Spleen (tissue), 7 donors: ENCODE measurements at regions not wholly inside any gene's neighbourhood (a gene's known extent, or its start where the extent isn't known, plus 50 kb on each side); places are given as distances from the start of the nearest gene placed in this dataset.

Source experiments
- POLR2AphosphoS5 ChIP-seq, 3 donors: sonication (generic); formaldehyde crosslinking; IDR thresholded peaks; one replicate each; pipeline ENCODE4 v1.5.1; 2017; ENCODE audit warnings: antibody characterized with exemption in 3 of 3
- TF ChIP-seq, protein P1 (sequence below), 11 experiments: fragments of 200-600 bp in 7 of 11; fragments of 450-650 bp in 4 of 11; sonication (generic) in 4 of 11; IDR thresholded peaks in 8 of 11; conservative IDR thresholded peaks in 3 of 11; 1 replicate in 7 of 11; 2 replicates in 4 of 11; pipeline versions ENCODE4 v1.4.0 to v1.8.0; 2016 to 2021; ENCODE audit warnings: antibody characterized with exemption in 11 of 11, inconsistent platforms in 4 of 11, mild to moderate bottlenecking in 1 of 11
- donor health status: DM: no; HTN: no; CAD: no; lungs with moderate emphysema.
- donor health status: DM: no; HTN: no; CAD: no.
- donor health status: DM: no; HTN: no; CAD: no.

DNA sequence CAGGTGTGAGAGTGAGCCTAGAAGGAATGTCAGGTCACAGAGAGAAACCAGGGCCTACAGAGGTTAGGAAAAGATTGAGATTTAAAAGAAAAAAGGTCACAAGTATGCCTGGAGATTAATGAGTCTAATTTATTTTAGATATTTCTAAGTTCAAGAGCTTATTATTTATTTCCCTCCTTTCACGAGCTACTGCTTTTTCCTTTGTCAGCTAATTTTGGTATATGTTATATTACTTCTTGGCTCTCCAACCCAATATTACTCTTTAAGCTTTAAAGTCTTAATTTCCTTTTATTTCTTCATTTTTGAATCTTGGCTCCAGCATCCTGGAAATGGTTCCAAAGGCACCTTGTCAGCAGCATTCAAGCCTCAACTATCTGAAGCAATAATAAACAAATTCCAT is 109.5 kb upstream of the MIS18BP1 start:
- TF ChIP-seq POLR2AphosphoS5 (IDR thresholded peaks at IDR 0.05): no peak
- TF ChIP-seq, protein P1, sequence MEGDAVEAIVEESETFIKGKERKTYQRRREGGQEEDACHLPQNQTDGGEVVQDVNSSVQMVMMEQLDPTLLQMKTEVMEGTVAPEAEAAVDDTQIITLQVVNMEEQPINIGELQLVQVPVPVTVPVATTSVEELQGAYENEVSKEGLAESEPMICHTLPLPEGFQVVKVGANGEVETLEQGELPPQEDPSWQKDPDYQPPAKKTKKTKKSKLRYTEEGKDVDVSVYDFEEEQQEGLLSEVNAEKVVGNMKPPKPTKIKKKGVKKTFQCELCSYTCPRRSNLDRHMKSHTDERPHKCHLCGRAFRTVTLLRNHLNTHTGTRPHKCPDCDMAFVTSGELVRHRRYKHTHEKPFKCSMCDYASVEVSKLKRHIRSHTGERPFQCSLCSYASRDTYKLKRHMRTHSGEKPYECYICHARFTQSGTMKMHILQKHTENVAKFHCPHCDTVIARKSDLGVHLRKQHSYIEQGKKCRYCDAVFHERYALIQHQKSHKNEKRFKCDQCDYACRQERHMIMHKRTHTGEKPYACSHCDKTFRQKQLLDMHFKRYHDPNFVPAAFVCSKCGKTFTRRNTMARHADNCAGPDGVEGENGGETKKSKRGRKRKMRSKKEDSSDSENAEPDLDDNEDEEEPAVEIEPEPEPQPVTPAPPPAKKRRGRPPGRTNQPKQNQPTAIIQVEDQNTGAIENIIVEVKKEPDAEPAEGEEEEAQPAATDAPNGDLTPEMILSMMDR (IDR thresholded peaks at IDR 0.05 in 8 of 11, conservative IDR thresholded peaks at IDR 0.05 in 3 of 11): no peak
